Neural cell (in vitro differentiated cells): ENCODE measurements at regions not wholly inside any gene's neighbourhood (a gene's known extent, or its start where the extent isn't known, plus 50 kb on each side); places are given as distances from the start of the nearest gene placed in this dataset.

Source experiments
- TAF1 ChIP-seq: IDR thresholded peaks from 2 replicates; pipeline ENCODE4 v1.6.1; 2012; ENCODE audit warnings: low read depth
- TF ChIP-seq, protein P1 (sequence below): fragments of 450-650 bp; IDR thresholded peaks from 2 replicates; pipeline ENCODE4 v1.5.1; 2014; ENCODE audit warnings: antibody characterized with exemption, mild to moderate bottlenecking, moderate library complexity; ENCODE audit not compliant: poor library complexity, severe bottlenecking

DNA sequence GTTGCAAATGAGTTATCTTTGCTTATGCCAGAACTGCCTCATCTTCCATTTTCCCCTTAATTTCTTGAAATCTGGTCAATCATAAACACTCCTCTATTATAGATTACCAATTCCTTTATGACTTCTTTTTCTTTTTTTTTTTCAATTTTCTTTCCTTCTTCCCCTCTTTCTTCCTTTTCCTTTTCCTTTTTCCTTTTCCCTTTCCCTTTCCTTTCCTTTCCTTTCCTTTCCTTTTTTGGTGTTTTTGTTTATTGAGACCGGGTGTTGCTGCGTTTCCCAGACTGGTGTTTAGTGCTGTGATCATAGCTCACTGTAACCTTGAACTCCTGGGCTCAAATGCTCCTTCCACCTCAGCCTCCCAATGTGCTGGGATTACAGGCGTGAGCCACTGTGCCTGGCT, 151.4 kb upstream of the FOXP2 start:
- TF ChIP-seq, protein P1, sequence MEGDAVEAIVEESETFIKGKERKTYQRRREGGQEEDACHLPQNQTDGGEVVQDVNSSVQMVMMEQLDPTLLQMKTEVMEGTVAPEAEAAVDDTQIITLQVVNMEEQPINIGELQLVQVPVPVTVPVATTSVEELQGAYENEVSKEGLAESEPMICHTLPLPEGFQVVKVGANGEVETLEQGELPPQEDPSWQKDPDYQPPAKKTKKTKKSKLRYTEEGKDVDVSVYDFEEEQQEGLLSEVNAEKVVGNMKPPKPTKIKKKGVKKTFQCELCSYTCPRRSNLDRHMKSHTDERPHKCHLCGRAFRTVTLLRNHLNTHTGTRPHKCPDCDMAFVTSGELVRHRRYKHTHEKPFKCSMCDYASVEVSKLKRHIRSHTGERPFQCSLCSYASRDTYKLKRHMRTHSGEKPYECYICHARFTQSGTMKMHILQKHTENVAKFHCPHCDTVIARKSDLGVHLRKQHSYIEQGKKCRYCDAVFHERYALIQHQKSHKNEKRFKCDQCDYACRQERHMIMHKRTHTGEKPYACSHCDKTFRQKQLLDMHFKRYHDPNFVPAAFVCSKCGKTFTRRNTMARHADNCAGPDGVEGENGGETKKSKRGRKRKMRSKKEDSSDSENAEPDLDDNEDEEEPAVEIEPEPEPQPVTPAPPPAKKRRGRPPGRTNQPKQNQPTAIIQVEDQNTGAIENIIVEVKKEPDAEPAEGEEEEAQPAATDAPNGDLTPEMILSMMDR, result no peak
- TF ChIP-seq TAF1, result no peak
